GM12873 (cell line): ENCODE measurements at regions not wholly inside any gene's neighbourhood (a gene's known extent, or its start where the extent isn't known, plus 50 kb on each side); places are given as distances from the start of the nearest gene placed in this dataset.

Experiments used
- TF ChIP-seq, protein P1 (sequence below): IDR thresholded peaks from 2 replicates; pipeline ENCODE4 v1.5.1; 2012; ENCODE audit warnings: low read depth, mild to moderate bottlenecking, moderate library complexity, low read length, control low read depth; ENCODE audit not compliant: insufficient read depth; ENCODE audit errors: missing control alignments

DNA sequence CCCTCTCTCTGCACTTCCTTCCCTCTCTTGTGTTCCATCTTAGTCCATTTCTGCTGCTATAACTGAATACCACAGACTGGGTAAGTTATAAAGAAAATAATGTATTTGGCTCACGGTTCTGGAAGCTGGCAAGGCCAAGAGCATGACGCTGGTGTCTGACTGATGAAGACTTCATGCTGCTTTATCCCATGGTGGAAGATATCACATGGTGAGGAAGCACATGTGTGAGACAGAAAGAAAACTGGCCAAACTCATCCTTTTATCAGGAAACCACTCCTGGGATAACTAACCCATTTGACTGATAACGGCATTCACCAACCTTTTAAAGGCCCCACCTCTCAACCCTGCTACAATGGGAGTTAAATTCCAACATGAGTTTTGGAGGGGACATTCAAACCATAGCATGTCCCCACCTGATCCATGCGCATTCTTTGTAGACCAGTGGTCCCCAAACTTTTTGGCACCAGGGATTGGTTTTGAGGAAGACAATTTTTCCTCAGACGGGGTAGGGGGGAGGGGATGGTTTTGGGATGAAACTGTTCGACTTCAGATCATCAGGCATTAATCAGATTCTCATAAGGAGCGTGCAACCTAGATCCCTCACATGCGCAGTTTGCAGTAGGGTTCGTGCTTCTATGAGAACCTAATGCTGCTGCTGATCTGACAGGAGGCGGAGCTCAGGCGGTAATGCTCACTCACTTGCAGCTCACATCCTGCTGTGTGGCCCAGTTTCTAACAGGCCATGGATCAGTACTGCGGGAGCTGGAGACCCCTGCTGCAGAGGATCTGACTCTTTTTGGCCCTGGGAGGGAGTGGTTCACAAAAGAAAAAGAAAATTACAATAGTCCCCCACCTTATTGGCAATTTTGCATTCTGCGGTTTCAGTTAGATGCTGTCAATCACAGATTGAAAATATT is 61.6 kb upstream of the SMOX start:
- TF ChIP-seq, protein P1, sequence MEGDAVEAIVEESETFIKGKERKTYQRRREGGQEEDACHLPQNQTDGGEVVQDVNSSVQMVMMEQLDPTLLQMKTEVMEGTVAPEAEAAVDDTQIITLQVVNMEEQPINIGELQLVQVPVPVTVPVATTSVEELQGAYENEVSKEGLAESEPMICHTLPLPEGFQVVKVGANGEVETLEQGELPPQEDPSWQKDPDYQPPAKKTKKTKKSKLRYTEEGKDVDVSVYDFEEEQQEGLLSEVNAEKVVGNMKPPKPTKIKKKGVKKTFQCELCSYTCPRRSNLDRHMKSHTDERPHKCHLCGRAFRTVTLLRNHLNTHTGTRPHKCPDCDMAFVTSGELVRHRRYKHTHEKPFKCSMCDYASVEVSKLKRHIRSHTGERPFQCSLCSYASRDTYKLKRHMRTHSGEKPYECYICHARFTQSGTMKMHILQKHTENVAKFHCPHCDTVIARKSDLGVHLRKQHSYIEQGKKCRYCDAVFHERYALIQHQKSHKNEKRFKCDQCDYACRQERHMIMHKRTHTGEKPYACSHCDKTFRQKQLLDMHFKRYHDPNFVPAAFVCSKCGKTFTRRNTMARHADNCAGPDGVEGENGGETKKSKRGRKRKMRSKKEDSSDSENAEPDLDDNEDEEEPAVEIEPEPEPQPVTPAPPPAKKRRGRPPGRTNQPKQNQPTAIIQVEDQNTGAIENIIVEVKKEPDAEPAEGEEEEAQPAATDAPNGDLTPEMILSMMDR = no peak

DNA sequence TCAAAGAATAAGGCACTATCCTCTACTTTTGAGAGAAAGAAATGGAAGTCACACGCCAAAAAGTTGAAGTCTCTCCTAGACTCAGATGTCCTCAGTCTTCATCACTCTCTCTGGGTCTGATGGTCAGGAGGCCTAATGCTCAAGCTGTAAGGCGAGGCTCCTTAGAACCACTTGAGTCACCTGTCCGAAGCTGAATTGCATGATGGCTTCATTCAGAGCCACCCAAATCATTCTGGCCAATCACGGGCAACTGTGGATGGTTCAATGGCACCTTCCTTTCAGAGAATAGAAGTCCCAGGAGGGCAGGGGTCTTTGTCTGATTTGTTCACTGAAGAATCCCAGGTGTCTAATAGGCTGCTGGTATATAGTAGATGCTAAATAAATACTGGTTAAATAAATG is 63.9 kb upstream of the SMOX start:
- TF ChIP-seq, protein P1 = no peak

DNA sequence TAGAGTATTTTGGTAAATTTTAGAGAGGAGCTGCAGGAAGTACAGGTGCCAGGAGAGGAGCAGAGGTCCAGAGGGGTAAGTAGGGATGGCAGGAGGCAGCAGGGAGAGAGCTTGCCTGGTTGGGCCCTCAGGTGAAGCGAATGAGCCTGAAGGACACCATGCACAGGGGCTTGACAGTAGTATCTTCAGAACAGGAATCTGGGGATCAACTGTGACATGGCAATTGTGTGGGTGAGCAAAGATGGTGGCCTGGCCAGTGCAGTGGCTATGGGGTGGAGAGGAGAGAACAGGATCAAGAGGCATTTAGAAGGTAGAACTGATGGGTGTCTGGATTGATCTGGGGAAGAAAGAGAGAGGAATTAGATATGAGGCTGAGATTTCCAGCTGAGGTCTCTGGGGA is 64.5 kb upstream of the SMOX start:
- TF ChIP-seq, protein P1 = no peak

DNA sequence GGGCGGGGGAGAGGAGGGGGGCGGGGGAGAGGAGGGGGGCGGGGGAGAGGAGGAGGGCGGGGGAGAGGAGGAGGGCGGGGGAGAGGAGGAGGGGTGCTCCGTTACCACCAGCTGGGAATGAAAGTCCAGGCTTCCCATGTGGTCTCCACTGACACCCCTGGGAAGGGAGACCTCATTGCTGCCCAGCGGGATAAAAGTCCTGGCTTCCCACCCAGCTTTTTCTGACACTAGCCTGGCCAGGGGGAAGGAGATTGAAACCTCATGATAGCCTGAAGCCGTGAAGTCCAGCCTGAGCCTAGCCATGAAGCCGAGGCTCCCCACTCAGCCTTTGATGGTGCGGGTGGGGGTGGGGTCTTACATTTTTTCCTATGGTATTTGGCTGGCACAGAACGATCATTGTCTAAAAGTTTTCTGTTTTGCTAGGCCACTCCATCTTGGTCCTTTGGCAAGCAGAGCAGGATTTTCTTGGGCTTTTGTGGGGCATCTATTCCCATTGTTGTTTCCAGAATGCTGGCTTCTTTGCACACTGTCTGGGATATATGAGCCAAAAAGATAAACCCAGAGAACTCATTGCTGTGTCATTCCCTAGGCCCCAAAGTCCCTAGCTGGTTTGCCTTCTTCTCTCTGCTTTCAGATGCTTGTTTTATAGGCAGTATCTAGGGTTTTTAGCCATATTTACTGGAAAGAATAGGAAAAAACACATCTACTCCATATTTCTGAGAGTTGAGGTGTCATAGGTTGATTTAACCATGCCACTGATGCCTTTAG is 65.3 kb upstream of the SMOX start:
- TF ChIP-seq, protein P1 = no peak

DNA sequence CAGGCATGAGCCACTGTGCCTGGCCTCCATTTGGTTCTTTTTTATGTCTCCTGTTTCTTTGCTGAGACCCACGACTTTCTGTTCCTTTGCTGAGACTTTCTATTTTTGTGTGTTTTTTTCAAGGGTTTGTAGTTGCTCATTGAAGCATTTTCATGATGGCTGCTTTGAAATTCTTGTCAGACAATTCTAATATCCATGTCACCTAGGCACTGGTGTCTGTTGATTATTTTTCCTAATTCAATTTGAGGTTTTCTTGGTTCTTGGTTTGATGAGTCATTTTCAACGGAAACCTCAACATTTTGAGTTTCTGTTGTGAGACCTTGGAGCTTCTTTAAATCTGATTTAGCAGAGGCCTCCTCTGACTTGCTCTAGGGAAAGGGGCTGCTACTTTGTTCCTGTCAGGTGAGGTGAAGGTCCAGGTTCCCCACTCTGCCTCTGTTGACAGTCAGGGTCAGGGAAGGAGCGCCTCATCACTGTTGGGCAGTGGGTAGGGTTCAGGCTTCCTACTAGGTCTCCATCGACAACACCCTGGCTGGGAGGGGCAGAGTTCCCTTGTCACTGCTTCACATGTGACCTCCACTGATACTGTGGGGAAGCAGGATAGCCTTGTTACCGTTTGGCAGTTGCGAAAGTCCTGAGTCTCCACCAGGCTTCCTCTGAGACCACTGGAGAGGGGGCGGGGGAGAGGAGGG is 66.1 kb upstream of the SMOX start:
- TF ChIP-seq, protein P1 = no peak

DNA sequence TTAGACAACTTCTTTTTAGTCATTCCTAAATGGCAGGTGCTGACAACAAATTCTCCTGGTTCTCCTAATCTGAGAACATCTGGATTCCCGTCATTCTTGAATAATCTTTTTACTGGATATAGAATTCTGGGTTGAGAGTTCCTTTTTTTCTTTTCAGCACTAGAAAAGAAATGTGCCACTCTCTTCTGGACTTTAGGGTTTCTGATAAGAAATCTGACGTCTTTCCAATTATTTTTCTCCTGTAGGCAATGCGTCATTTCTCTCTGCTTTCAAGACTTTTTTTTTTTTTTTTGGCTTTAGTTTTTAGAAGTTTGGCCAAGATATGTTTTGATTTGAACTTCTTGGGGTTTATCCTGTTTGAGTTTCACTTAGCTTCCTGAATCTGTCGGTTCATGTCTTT is 66.1 kb upstream of the RNF24 start:
- TF ChIP-seq, protein P1 = no peak

DNA sequence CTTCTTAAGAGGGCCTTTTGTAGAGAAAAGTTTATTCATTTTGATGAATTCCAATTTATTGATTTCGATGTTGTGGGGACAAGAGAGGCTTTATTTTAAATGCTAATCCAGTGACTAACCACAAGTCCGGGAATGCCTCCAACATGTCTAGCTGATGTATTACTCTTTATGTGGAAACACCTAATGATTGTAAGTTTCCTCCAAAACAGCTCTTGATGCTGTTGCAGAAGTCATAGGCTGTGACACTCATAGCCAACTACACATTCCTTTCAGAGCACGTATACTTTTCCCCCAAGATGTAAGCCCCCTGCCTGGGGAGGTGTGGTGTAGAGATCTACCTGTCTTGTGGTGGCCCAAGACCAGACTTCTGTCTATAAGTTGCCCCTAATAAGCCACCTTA is 61.3 kb upstream of the RNF24 start:
- TF ChIP-seq, protein P1 = no peak
